ENCODE measurements at regions not wholly inside any gene's neighbourhood (a gene's known extent, or its start where the extent isn't known, plus 50 kb on each side); places are given as distances from the start of the nearest gene placed in this dataset.

- H3K4me2 ChIP-seq, result no peak overlapping the region
- H3K27me3 ChIP-seq (ENCODE audit: insufficient read depth), result no peaks in the 10 kb centered on the region
- no peak for DNase-seq (ENCODE audit: low spot score)
- no peaks in the 10 kb centered on the region for H3K9me2 ChIP-seq (ENCODE audit: insufficient read depth)
- H3K36me3 ChIP-seq (ENCODE audit: insufficient read depth), result no peaks in the 10 kb centered on the region
- H3K79me2 ChIP-seq (replicated peaks; ENCODE audit: insufficient read depth), result no peaks in the 10 kb centered on the region
- ATAC-seq, result no peak
- no peaks in the 10 kb centered on the region for H4K20me1 ChIP-seq (replicated peaks; ENCODE audit: insufficient read depth)
- TF ChIP-seq ZNF114 (CRISPR knock-in tag; IDR thresholded peaks at IDR 0.05) (no peak), ETS1 (IDR thresholded peaks at IDR 0.05) (no peak), EZH2 (IDR thresholded peaks at IDR 0.05; ENCODE audit: low read depth, unreplicated experiment) (no peak)
- no peaks in the 10 kb centered on the region for H3K36me3 Mint-ChIP-seq (ENCODE audit: low read depth)
- H3K4me1 Mint-ChIP-seq, result peaks cover 20% of the 10 kb centered on the region; the same call in 2 of the 3 replicates
- H3F3A ChIP-seq (replicated peaks; ENCODE audit: low read depth), result no peaks in the 10 kb centered on the region
- H3K4me3 Mint-ChIP-seq, result no peak overlapping the region
- peaks cover 7% of the 10 kb centered on the region; the same call in 1 of the 2 replicates for H3K4me1 ChIP-seq (ENCODE audit: insufficient read depth)
- H3K27ac Mint-ChIP-seq, result no peak overlapping the region
- H3K27ac ChIP-seq (ENCODE audit: low read depth), result no peak overlapping the region
- H3K4me3 ChIP-seq, result no peak overlapping the region
- no peak overlapping the region for H2AFZ ChIP-seq
- no peaks in the 10 kb centered on the region for H3K27me3 Mint-ChIP-seq (ENCODE audit: insufficient read depth, low read depth, poor library complexity)
- H3K9me3 Mint-ChIP-seq, result no peaks in the 10 kb centered on the region
Observed at GRCh38 chr2:146037334-146037870, 1517.5 kb upstream of the ZEB2 start.

GRCh38 chr2:146031158-146031557, 1511.2 kb upstream of the ZEB2 start:
- Mint-ChIP-seq H3K4me3 (no peak overlapping the region), H3K27ac (no peak overlapping the region), H3K36me3 (ENCODE audit: low read depth) (no peaks in the 10 kb centered on the region), H3K4me1 (no peaks in the 10 kb centered on the region), H3K27me3 (ENCODE audit: insufficient read depth, low read depth, poor library complexity) (peaks cover 3% of the 10 kb centered on the region), H3K9me3 (no peaks in the 10 kb centered on the region)
- Histone ChIP-seq H3K36me3 (ENCODE audit: insufficient read depth) (no peaks in the 10 kb centered on the region), H4K20me1 (replicated peaks; ENCODE audit: insufficient read depth) (no peaks in the 10 kb centered on the region), H2AFZ (0 out of 2 replicates have a peak overlapping the region, but pooled peaks have one; percentile 48), H3K27me3 (ENCODE audit: insufficient read depth) (no peaks in the 10 kb centered on the region), H3K4me2 (no peak overlapping the region), H3F3A (replicated peaks; ENCODE audit: low read depth) (no peaks in the 10 kb centered on the region), H3K4me3 (no peak overlapping the region), H3K79me2 (replicated peaks; ENCODE audit: insufficient read depth) (no peaks in the 10 kb centered on the region), H3K27ac (ENCODE audit: low read depth) (no peak overlapping the region), H3K4me1 (ENCODE audit: insufficient read depth) (no peaks in the 10 kb centered on the region), H3K9me2 (ENCODE audit: insufficient read depth) (no peaks in the 10 kb centered on the region)
- DNase-seq (ENCODE audit: low spot score) (no peak), ATAC-seq (no peak)
- TF ChIP-seq ZNF114 (CRISPR knock-in tag; IDR thresholded peaks at IDR 0.05) (no peak), EZH2phosphoT487 (IDR thresholded peaks at IDR 0.05; ENCODE audit: unreplicated experiment) (no peak), ZNF331 (CRISPR knock-in tag; IDR thresholded peaks at IDR 0.05; ENCODE audit: low read depth) (no peak), CTCF (conservative IDR thresholded peaks at IDR 0.05; ENCODE audit: low read depth in 2 of 2) (no peak), REST (IDR thresholded peaks at IDR 0.05; ENCODE audit: unreplicated experiment) (no peak), POLR2AphosphoS5 (IDR thresholded peaks at IDR 0.05; ENCODE audit: low read depth) (no peak), NANOG (IDR thresholded peaks at IDR 0.05; ENCODE audit: borderline replicate concordance) (no peak), CREB1 (CRISPR knock-in tag; IDR thresholded peaks at IDR 0.05; ENCODE audit: low read depth) (no peak), STAT1 (IDR thresholded peaks at IDR 0.05; ENCODE audit: unreplicated experiment) (no peak), JUNB (IDR thresholded peaks at IDR 0.05; ENCODE audit: unreplicated experiment) (no peak)

Measured in GM23338 (cell line).